BJ (cell line): ENCODE measurements at regions not wholly inside any gene's neighbourhood (a gene's known extent, or its start where the extent isn't known, plus 50 kb on each side); places are given as distances from the start of the nearest gene placed in this dataset.

Experiments used
- CTCF ChIA-PET: fragments of 350-600 bp; formaldehyde crosslinking; extraction: SDS; loops from one replicate; lab custom pipeline; 2021; ENCODE audit warnings: antibody characterized with exemption, inconsistent platforms; lab: Yijun Ruan, JAX
- POLR2A ChIA-PET: fragments of 300-600 bp; sonication (Branson Sonifier 250); formaldehyde crosslinking; extraction: SDS; loops from one replicate; lab custom pipeline; 2021; ENCODE audit warnings: antibody characterized with exemption; lab: Charles Lee
- DNase-seq: peaks from one replicate; pipeline ENCODE4 v3.0.0-alpha.2; 2011; ENCODE audit warnings: low read depth
- H3K27me3 ChIP-seq: 2 replicates; pipeline ENCODE4 v1.6.0; 2011; ENCODE audit warnings: low read length; ENCODE audit not compliant: control insufficient read depth, insufficient read depth
- H3K36me3 ChIP-seq: 2 replicates; pipeline ENCODE4 v1.5.1; 2011; ENCODE audit warnings: low read length; ENCODE audit not compliant: control insufficient read depth, insufficient read depth
- H3K4me3 ChIP-seq: 2 replicates; pipeline ENCODE4 v1.5.1; 2011; ENCODE audit warnings: low read depth, mild to moderate bottlenecking, control low read depth, low read length
- TF ChIP-seq, protein P1 (sequence below): IDR thresholded peaks from 2 replicates; pipeline ENCODE4 v1.5.1; 2011; ENCODE audit warnings: low read depth, mild to moderate bottlenecking, control low read depth, inconsistent platforms, low read length, moderate library complexity; ENCODE audit not compliant: insufficient read depth

DNA sequence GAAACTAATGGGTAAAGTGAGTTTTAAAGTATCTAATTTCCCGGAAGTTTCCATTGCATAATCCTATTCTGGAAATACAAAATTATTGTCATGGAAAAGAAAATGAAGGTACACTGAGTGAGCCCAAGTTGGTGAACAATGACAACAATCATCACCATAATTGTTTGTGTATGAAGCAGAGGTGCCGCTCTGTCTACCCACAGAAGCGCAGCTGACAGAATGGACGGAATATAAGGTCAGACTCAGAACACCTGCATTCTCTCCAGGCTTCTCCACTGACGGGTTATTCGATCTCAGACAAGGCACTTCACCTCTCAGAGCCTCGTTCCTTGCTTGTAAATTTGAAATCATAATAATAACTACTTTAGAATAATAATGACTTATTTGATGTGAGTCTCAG is 99.1 kb upstream of the NGF start:
- H3K4me3 ChIP-seq = no peak overlapping the region
- H3K36me3 ChIP-seq = no peaks in the 10 kb centered on the region
- TF ChIP-seq, protein P1, sequence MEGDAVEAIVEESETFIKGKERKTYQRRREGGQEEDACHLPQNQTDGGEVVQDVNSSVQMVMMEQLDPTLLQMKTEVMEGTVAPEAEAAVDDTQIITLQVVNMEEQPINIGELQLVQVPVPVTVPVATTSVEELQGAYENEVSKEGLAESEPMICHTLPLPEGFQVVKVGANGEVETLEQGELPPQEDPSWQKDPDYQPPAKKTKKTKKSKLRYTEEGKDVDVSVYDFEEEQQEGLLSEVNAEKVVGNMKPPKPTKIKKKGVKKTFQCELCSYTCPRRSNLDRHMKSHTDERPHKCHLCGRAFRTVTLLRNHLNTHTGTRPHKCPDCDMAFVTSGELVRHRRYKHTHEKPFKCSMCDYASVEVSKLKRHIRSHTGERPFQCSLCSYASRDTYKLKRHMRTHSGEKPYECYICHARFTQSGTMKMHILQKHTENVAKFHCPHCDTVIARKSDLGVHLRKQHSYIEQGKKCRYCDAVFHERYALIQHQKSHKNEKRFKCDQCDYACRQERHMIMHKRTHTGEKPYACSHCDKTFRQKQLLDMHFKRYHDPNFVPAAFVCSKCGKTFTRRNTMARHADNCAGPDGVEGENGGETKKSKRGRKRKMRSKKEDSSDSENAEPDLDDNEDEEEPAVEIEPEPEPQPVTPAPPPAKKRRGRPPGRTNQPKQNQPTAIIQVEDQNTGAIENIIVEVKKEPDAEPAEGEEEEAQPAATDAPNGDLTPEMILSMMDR = no peak
- ChIA-PET CTCF (interaction anchor here (1.2 kb wide), 2 partner anchors 11 to 16 kb away, joined by 3 to 4 read pairs; no protein-coding TSS in a partner anchor), POLR2A (no interaction called here)
- H3K27me3 ChIP-seq = no peaks in the 10 kb centered on the region
- DNase-seq = no peak

- Histone ChIP-seq H3K36me3 (no peaks in the 10 kb centered on the region), H3K27me3 (no peaks in the 10 kb centered on the region), H3K4me3 (no peak overlapping the region)
- POLR2A ChIA-PET = no interaction called here
- TF ChIP-seq, protein P1 = no peak
- DNase-seq = no peak
- CTCF ChIA-PET = interaction anchor here (1.0 to 1.2 kb wide), 2 partner anchors 9 to 17 kb away, joined by 4 to 5 read pairs; no protein-coding TSS in a partner anchor
Measured at GRCh38 chr1:115436596-115436995, 98.5 kb upstream of the NGF start.

GRCh38 chr1:115433483-115433882 is 95.4 kb upstream of the NGF start:
- H3K36me3 ChIP-seq = no peaks in the 10 kb centered on the region
- no peak for DNase-seq
- no peaks in the 10 kb centered on the region for H3K27me3 ChIP-seq
- CTCF ChIA-PET = interaction anchor here (0.6 kb wide), 1 partner anchor 37 kb away, joined by 8 read pairs; no protein-coding TSS in a partner anchor
- TF ChIP-seq, protein P1 = no peak
- H3K4me3 ChIP-seq = no peak overlapping the region
- POLR2A ChIA-PET = no interaction called here

GRCh38 chr1:115432061-115432460 is 94.0 kb upstream of the NGF start:
- TF ChIP-seq, protein P1 = no peak

DNA sequence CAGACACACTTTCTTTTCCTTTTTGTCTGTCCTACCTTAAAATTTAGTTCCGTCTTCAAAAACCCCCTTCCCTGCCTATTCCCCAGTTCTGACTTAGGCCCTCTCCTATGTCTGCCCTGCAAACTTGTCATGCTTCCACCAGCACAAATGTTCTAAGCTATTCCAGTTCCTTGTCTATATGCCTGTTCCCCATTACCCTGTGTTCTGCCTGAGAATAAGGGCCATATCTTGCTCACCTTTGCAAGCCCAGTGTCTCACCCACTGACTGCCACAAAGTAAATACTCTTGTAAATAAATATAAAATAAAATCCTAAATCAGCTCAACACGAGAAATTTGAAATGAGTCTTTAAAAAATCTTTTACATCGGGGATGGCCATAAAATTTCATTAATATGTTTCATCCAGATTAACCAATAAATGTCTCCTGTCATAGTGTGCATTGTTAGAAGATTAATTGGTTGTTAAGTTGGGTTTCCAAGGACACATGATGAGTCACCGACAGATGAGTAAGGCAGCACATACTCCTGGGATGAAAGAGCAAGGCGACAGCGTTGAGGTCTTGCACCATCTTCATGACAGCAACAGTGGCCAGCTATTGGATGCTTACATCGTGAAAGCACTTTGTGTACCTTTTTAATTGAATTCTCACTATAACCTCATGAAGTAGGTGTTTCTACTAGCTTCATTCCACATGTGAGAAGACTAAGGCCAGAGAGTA is 92.6 kb upstream of the NGF start:
- Histone ChIP-seq H3K4me3 (no peak overlapping the region), H3K27me3 (no peaks in the 10 kb centered on the region), H3K36me3 (no peaks in the 10 kb centered on the region)
- TF ChIP-seq, protein P1 = no peak
- DNase-seq = peak; percentile 93
- CTCF ChIA-PET = interaction anchor here (0.9 to 1.5 kb wide), 3 partner anchors 65 to 293 kb away, joined by 3 to 5 read pairs (median 3); no protein-coding TSS in a partner anchor
- POLR2A ChIA-PET = no interaction called here

More at GRCh38 chr1:115432061-115432460, 94.0 kb upstream of the NGF start:
- Histone ChIP-seq H3K4me3 (no peak overlapping the region), H3K27me3 (no peaks in the 10 kb centered on the region), H3K36me3 (no peaks in the 10 kb centered on the region)
- peak; percentile 29 for DNase-seq
- POLR2A ChIA-PET = no interaction called here
- CTCF ChIA-PET = interaction anchor here (1.5 kb wide), 1 partner anchor 294 kb away, joined by 3 read pairs; no protein-coding TSS in a partner anchor
